ENCODE measurements at regions not wholly inside any gene's neighbourhood (a gene's known extent, or its start where the extent isn't known, plus 50 kb on each side); places are given as distances from the start of the nearest gene placed in this dataset.

- ChIA-PET POLR2A (ENCODE audit: low non-redundant PET) (no interaction called here), CTCF (interaction anchor here (0.6 to 0.7 kb wide), 2 partner anchors 14 to 106 kb away, joined by 3 read pairs; no protein-coding TSS in a partner anchor)
- DNase-seq (ENCODE audit: low spot score) = no peak
Observed at GRCh38 chr17:77422748-77423113, 282.0 kb downstream of the SEC14L1 start.

GRCh38 chr17:77423589-77424451, 283.1 kb downstream of the SEC14L1 start:
- no peak for TF ChIP-seq CTCF (conservative IDR thresholded peaks at IDR 0.05; ENCODE audit: low read depth)
- H3K27ac ChIP-seq = peak overlapping the region; percentile 98
- CTCF ChIA-PET = interaction anchor here (0.6 to 1.6 kb wide), 5 partner anchors 67 to 153 kb away, joined by 3 to 5 read pairs (median 4); no protein-coding TSS in a partner anchor
- DNase-seq (ENCODE audit: low spot score) = peak; percentile 74
- POLR2A ChIA-PET (ENCODE audit: low non-redundant PET) = no interaction called here

More at GRCh38 chr17:77422748-77423113, 282.0 kb downstream of the SEC14L1 start:
- H3K27ac ChIP-seq = peak overlapping the region; percentile 98
- TF ChIP-seq CTCF (conservative IDR thresholded peaks at IDR 0.05; ENCODE audit: low read depth) = no peak

GRCh38 chr17:77424585-77425344, 284.0 kb downstream of the SEC14L1 start:
- ChIA-PET CTCF (interaction anchor here (0.5 to 1.6 kb wide), 4 partner anchors 70 to 337 kb away, joined by 3 to 5 read pairs (median 4); no protein-coding TSS in a partner anchor), POLR2A (ENCODE audit: low non-redundant PET) (interaction anchor here (0.6 kb wide), 1 partner anchor 14 kb away, joined by 3 read pairs; no protein-coding TSS in a partner anchor)
- peak overlapping the region; percentile 98 for H3K27ac ChIP-seq
- DNase-seq (ENCODE audit: low spot score) = no peak
- no peak for TF ChIP-seq CTCF (conservative IDR thresholded peaks at IDR 0.05; ENCODE audit: low read depth)

GRCh38 chr17:77425348-77425747, 284.6 kb downstream of the SEC14L1 start:
- POLR2A ChIA-PET (ENCODE audit: low non-redundant PET) = interaction anchor here (0.6 kb wide), 1 partner anchor 14 kb away, joined by 3 read pairs; no protein-coding TSS in a partner anchor
- peak overlapping the region; percentile 98 for H3K27ac ChIP-seq
- CTCF ChIA-PET = interaction anchor here (0.5 to 1.6 kb wide), 2 partner anchors 70 to 338 kb away, joined by 3 read pairs; no protein-coding TSS in a partner anchor
- TF ChIP-seq CTCF (conservative IDR thresholded peaks at IDR 0.05; ENCODE audit: low read depth) = no peak
- DNase-seq (ENCODE audit: low spot score) = no peak

GRCh38 chr17:77425791-77426641, 285.2 kb downstream of the SEC14L1 start:
- ChIA-PET CTCF (interaction anchor here (2.2 kb wide), 1 partner anchor 69 kb away, joined by 6 read pairs; no protein-coding TSS in a partner anchor), POLR2A (ENCODE audit: low non-redundant PET) (no interaction called here)
- TF ChIP-seq CTCF (conservative IDR thresholded peaks at IDR 0.05; ENCODE audit: low read depth) = no peak
- H3K27ac ChIP-seq = peak overlapping the region; percentile 98
- peak; percentile 81 for DNase-seq (ENCODE audit: low spot score)
